Endothelial cell of umbilical vein (primary cell): ENCODE measurements at regions not wholly inside any gene's neighbourhood (a gene's known extent, or its start where the extent isn't known, plus 50 kb on each side); places are given as distances from the start of the nearest gene placed in this dataset.

Experiments
- BruUV-seq: library from RNA; stranded (reverse); fragments of 400-500 nt; replicated peaks from 2 replicates; lab custom pipeline; 2021; lab: Mats Ljungman, UMichigan
- CTCF ChIA-PET: fragments of 300-600, 350-600 bp; sonication (Branson Sonifier 250); formaldehyde crosslinking; loops from one replicate; lab custom pipeline; 2021; ENCODE audit warnings: antibody characterized with exemption, inconsistent platforms; lab: Charles Lee
- POLR2A ChIA-PET: fragments of 300-600, 350-600 bp; sonication (Branson Sonifier 250); formaldehyde crosslinking; loops from one replicate; lab custom pipeline; 2021; ENCODE audit warnings: antibody characterized with exemption, inconsistent platforms; lab: Charles Lee
- DNase-seq: peaks from one replicate; pipeline ENCODE4 v3.0.0-alpha.2; 2011; ENCODE audit warnings: low read depth, low spot score
- FAIRE-seq: peaks from 2 replicates; lab custom pipeline; 2011; peaks lifted over from hg19 to GRCh38; lab: Jason Lieb, UNC
- H2AFZ ChIP-seq: 2 replicates; pipeline ENCODE4 v1.6.0; 2012; ENCODE audit warnings: low read depth, low read length, control low read depth, inconsistent platforms
- H3K27ac ChIP-seq: 2 replicates; pipeline ENCODE4 v1.5.1; 2011; ENCODE audit warnings: low read depth, mild to moderate bottlenecking, control low read depth, low read length, moderate library complexity; ENCODE audit not compliant: insufficient read depth
- H3K27me3 ChIP-seq, 2 experiments: 2 replicates each; pipeline versions ENCODE4 v1.6.0 to v1.6.1; 2011; ENCODE audit warnings: low read length in 2 of 2, mixed read lengths in 1 of 2; ENCODE audit not compliant: control insufficient read depth in 2 of 2, insufficient read depth in 2 of 2
- H3K36me3 ChIP-seq, 2 experiments: 2 replicates in 1 of 2; 3 replicates in 1 of 2; pipeline ENCODE4 v1.5.1; 2011; ENCODE audit warnings: low read length in 2 of 2, mild to moderate bottlenecking in 1 of 2, moderate library complexity in 1 of 2; ENCODE audit not compliant: control insufficient read depth in 2 of 2, insufficient read depth in 2 of 2; ENCODE audit errors: extremely low read depth in 1 of 2
- H3K4me1 ChIP-seq: 3 replicates; pipeline ENCODE4 v1.5.1; 2011; ENCODE audit warnings: mild to moderate bottlenecking, low read length; ENCODE audit not compliant: control insufficient read depth, insufficient read depth; ENCODE audit errors: extremely low read depth
- H3K4me2 ChIP-seq: 2 replicates; pipeline ENCODE4 v1.6.1; 2011; ENCODE audit warnings: low read length, control low read depth, mixed read lengths; ENCODE audit not compliant: insufficient read depth
- H3K4me3 ChIP-seq, 3 experiments: fragments of 200-600 bp in 1 of 3; sonication (generic), shearing (Covaris generic) in 1 of 3; replicated peaks in 1 of 3; 2 replicates each; pipeline ENCODE4 v1.5.1; 2011 to 2016; ENCODE audit warnings: control low read depth in 3 of 3, low read length in 3 of 3, mild to moderate bottlenecking in 2 of 3, inconsistent platforms in 1 of 3, low read depth in 1 of 3, moderate library complexity in 1 of 3; ENCODE audit not compliant: insufficient read depth in 1 of 3
- H3K79me2 ChIP-seq: 2 replicates; pipeline ENCODE4 v1.6.0; 2012; ENCODE audit warnings: low read length, inconsistent platforms; ENCODE audit not compliant: control insufficient read depth, insufficient read depth
- H3K9ac ChIP-seq: replicated peaks from 2 replicates; pipeline ENCODE3; 2011; ENCODE audit warnings: low read length, control low read depth; ENCODE audit not compliant: insufficient read depth; ENCODE audit errors: extremely low read depth
- H3K9me1 ChIP-seq: replicated peaks from 3 replicates; pipeline ENCODE4 v1.6.0; 2011; ENCODE audit warnings: mild to moderate bottlenecking, low read length; ENCODE audit not compliant: control insufficient read depth, insufficient read depth; ENCODE audit errors: extremely low read depth
- H3K9me3 ChIP-seq: replicated peaks from 2 replicates; pipeline ENCODE4 v1.5.1; 2012; ENCODE audit warnings: low read length, inconsistent platforms; ENCODE audit not compliant: control insufficient read depth, insufficient read depth
- H4K20me1 ChIP-seq: replicated peaks from 2 replicates; pipeline ENCODE3; 2011; ENCODE audit warnings: mild to moderate bottlenecking, low read length; ENCODE audit not compliant: control insufficient read depth, insufficient read depth; ENCODE audit errors: extremely low read depth
- EZH2 ChIP-seq: IDR thresholded peaks from 2 replicates; pipeline ENCODE4 v1.6.1; 2012; ENCODE audit warnings: borderline replicate concordance, low read depth, mild to moderate bottlenecking, moderate library complexity, low read length, inconsistent platforms; ENCODE audit not compliant: severe bottlenecking
- FOS ChIP-seq: IDR thresholded peaks from 2 replicates; pipeline ENCODE4 v1.6.1; 2011; ENCODE audit warnings: mild to moderate bottlenecking, low read length, moderate library complexity, borderline replicate concordance; ENCODE audit not compliant: insufficient read depth
- GATA2 ChIP-seq: IDR thresholded peaks from 2 replicates; pipeline ENCODE4 v1.7.0; 2011; ENCODE audit warnings: low read depth, mild to moderate bottlenecking, moderate library complexity, mixed read lengths, low read length; ENCODE audit not compliant: insufficient read length, insufficient read depth
- JUN ChIP-seq: IDR thresholded peaks from 2 replicates; pipeline ENCODE4 v1.6.1; 2011; ENCODE audit warnings: borderline replicate concordance, low read depth; ENCODE audit not compliant: insufficient read length, insufficient read depth
- MAX ChIP-seq: IDR thresholded peaks from 2 replicates; pipeline ENCODE4 v1.6.1; 2011; ENCODE audit not compliant: insufficient read depth, insufficient read length
- MYC ChIP-seq: IDR thresholded peaks from one replicate; pipeline ENCODE4 v1.6.1; 2011; ENCODE audit warnings: mild to moderate bottlenecking, low read depth, low read length
- POLR2A ChIP-seq: IDR thresholded peaks from 2 replicates; pipeline ENCODE4 v1.6.1; 2012; ENCODE audit warnings: low read depth, mild to moderate bottlenecking, control low read depth, low read length
- POLR2AphosphoS5 ChIP-seq: IDR thresholded peaks from 2 replicates; pipeline ENCODE4 v1.6.1; 2012; ENCODE audit warnings: low read depth, mild to moderate bottlenecking, control low read depth, low read length, moderate library complexity; ENCODE audit not compliant: insufficient read depth
- dilution Hi-C: fragments of 300-500 bp; cut with MboI; formaldehyde crosslinking; loops from one replicate; pipeline ENCODE4 v1.15.0; 2019; ENCODE audit warnings: low sequenced_read_pairs; ENCODE audit not compliant: extremely low pct_ligation_motif_present
- intact Hi-C: fragments of 100-400 bp; cut with micrococcal nuclease; formaldehyde crosslinking; loops from one replicate; pipeline ENCODE4 v1.10.0; 2022
- TF ChIP-seq, protein P1 (sequence below), 2 donors: IDR thresholded peaks; 1 replicate in 1 of 2; 2 replicates in 1 of 2; pipeline ENCODE4 v1.5.1; 2011; ENCODE audit warnings: low read length in 2 of 2, mild to moderate bottlenecking in 2 of 2, moderate library complexity in 2 of 2, control low read depth in 1 of 2, inconsistent platforms in 1 of 2, low read depth in 1 of 2; ENCODE audit not compliant: insufficient read depth in 1 of 2; ENCODE audit errors: extremely low read depth in 1 of 2

GRCh38 chr13:50744116-50744660 lies 99.3 kb downstream of the DLEU7 start:
- Histone ChIP-seq H3K4me2 (no peak overlapping the region), H3K27me3 (peaks cover 8 to 11% of the 10 kb centered on the region in 2 experiments), H3K27ac (no peak overlapping the region), H3K9ac (no peak overlapping the region), H3K9me3 (no peaks in the 10 kb centered on the region), H3K79me2 (no peaks in the 10 kb centered on the region), H3K4me3 (no peak overlapping the region), H3K4me1 (no peaks in the 10 kb centered on the region), H4K20me1 (no peaks in the 10 kb centered on the region), H3K9me1 (no peaks in the 10 kb centered on the region), H2AFZ (no peak overlapping the region), H3K36me3 (no peaks in the 10 kb centered on the region)
- DNase-seq: no peak
- FAIRE-seq: no peak
- CTCF ChIA-PET: no interaction called here
- dilution Hi-C loops (no loop called here), intact Hi-C loops (no loop called here)
- POLR2A ChIA-PET: no interaction called here
- BruUV-seq: no TSS peak
- TF ChIP-seq POLR2A (no peak), POLR2AphosphoS5 (no peak), EZH2 (no peak), GATA2 (no peak), JUN (no peak), MYC (no peak), MAX (no peak), FOS (no peak)
- TF ChIP-seq, protein P1, sequence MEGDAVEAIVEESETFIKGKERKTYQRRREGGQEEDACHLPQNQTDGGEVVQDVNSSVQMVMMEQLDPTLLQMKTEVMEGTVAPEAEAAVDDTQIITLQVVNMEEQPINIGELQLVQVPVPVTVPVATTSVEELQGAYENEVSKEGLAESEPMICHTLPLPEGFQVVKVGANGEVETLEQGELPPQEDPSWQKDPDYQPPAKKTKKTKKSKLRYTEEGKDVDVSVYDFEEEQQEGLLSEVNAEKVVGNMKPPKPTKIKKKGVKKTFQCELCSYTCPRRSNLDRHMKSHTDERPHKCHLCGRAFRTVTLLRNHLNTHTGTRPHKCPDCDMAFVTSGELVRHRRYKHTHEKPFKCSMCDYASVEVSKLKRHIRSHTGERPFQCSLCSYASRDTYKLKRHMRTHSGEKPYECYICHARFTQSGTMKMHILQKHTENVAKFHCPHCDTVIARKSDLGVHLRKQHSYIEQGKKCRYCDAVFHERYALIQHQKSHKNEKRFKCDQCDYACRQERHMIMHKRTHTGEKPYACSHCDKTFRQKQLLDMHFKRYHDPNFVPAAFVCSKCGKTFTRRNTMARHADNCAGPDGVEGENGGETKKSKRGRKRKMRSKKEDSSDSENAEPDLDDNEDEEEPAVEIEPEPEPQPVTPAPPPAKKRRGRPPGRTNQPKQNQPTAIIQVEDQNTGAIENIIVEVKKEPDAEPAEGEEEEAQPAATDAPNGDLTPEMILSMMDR (IDR thresholded peaks at IDR 0.05; ENCODE audit: extremely low read depth in 1 of 2, insufficient read depth in 1 of 2, low read depth in 1 of 2, low read length in 2 of 2): no peak
